IPS DF 4.7 (cell line): ENCODE measurements at regions not wholly inside any gene's neighbourhood (a gene's known extent, or its start where the extent isn't known, plus 50 kb on each side); places are given as distances from the start of the nearest gene placed in this dataset.
A peak's percentile ranks its signal among the peaks of the same experiment; 100 is the strongest.
"Not testable (repeated sequence)": the region's sequence is repeated elsewhere in the genome, so short reads cannot be mapped to it uniquely, and the experiment has no call there.

Experiments used
- DNase-seq: peaks from one replicate; pipeline ENCODE4 v3.0.0-alpha.2; 2013; ENCODE audit warnings: low spot score; ENCODE audit errors: extremely low read depth

- not testable (repeated sequence) for DNase-seq
Measured at GRCh38 chr16:5282152-5282551, 184.6 kb upstream of the EEF2KMT start.

- DNase-seq: no peak
Measured at GRCh38 chr16:5257462-5257861, 159.9 kb upstream of the EEF2KMT start.

- no peak for DNase-seq
Measured at GRCh38 chr16:5252791-5253190, 155.2 kb upstream of the EEF2KMT start.

GRCh38 chr16:5247403-5247802 lies 149.8 kb upstream of the EEF2KMT start:
- DNase-seq: not testable (repeated sequence)

GRCh38 chr16:5240278-5240626 lies 142.7 kb upstream of the EEF2KMT start:
- DNase-seq: not testable (repeated sequence)

GRCh38 chr16:5239472-5240277 lies 142.1 kb upstream of the EEF2KMT start:
- DNase-seq: not testable (repeated sequence)

- no peak for DNase-seq
Measured at GRCh38 chr16:5235119-5235518, 137.5 kb upstream of the EEF2KMT start.

- DNase-seq: no peak
Measured at GRCh38 chr16:5234295-5235050, 136.9 kb upstream of the EEF2KMT start.

- DNase-seq: no peak
Measured at GRCh38 chr16:5231246-5231759, 133.7 kb upstream of the EEF2KMT start.

GRCh38 chr16:5228369-5228768 lies 130.8 kb upstream of the EEF2KMT start:
- DNase-seq: peak; percentile 22

- no peak for DNase-seq
Measured at GRCh38 chr16:5225931-5226655, 128.5 kb upstream of the EEF2KMT start.

GRCh38 chr16:5222761-5223160 lies 125.2 kb upstream of the EEF2KMT start:
- no peak for DNase-seq

- DNase-seq: not testable (repeated sequence)
Measured at GRCh38 chr16:5221831-5222230, 124.2 kb upstream of the EEF2KMT start.

GRCh38 chr16:5220705-5221104 lies 123.1 kb upstream of the EEF2KMT start:
- DNase-seq: no peak

GRCh38 chr16:5216441-5217080 lies 119.0 kb upstream of the EEF2KMT start:
- DNase-seq: no peak

- no peak for DNase-seq
Measured at GRCh38 chr16:5215901-5216300, 118.3 kb upstream of the EEF2KMT start.

GRCh38 chr16:5214466-5214865 lies 116.9 kb upstream of the EEF2KMT start:
- DNase-seq: no peak

- DNase-seq: not testable (repeated sequence)
Measured at GRCh38 chr16:5212501-5212900, 114.9 kb upstream of the EEF2KMT start.

GRCh38 chr16:5207862-5208498 lies 110.4 kb upstream of the EEF2KMT start:
- DNase-seq: peak; percentile 66

- DNase-seq: no peak
Measured at GRCh38 chr16:5207001-5207523, 109.5 kb upstream of the EEF2KMT start.
